ENCODE measurements at regions not wholly inside any gene's neighbourhood (a gene's known extent, or its start where the extent isn't known, plus 50 kb on each side); places are given as distances from the start of the nearest gene placed in this dataset.

DNA sequence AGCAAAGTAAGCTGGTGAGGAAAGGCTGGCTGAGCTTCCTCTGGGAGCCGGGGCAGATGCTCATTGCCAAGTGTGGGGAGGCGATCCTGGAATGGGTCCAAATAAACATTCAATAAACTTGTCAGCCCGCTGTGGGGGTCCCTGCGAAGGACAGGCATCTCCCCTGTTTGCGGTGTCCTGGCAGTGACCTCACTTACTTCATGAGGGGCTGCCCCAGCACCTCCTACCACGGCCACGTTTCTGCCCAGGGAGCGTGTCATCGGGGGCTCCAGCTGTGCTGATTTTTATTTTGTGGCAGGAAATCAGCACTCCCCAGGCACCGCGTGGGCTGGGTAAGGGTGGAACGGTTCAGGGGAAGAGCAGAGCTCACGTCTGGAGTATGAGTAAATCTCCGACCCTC is 493.9 kb upstream of the B3GAT1 start:
- Histone ChIP-seq H3K27ac (ENCODE audit: low read depth, low read length) (no peak overlapping the region), H4K20me1 (ENCODE audit: insufficient read depth) (no peaks in the 10 kb centered on the region), H3K9ac (ENCODE audit: low read length) (no peak overlapping the region), H3K9me2 (ENCODE audit: insufficient read depth) (no peaks in the 10 kb centered on the region), H3K36me3 (ENCODE audit: control insufficient read depth in 1 of 2, insufficient read depth in 2 of 2, low read length in 2 of 2) (no peaks in the 10 kb centered on the region), H3K4me1 (ENCODE audit: control insufficient read depth in 1 of 2, insufficient read depth in 2 of 2, low read length in 2 of 2) (no peaks in the 10 kb centered on the region), H3K79me2 (ENCODE audit: insufficient read depth, low read length) (no peaks in the 10 kb centered on the region), H3K9me3 (ENCODE audit: control insufficient read depth in 1 of 2, insufficient read depth in 1 of 2, low read depth in 1 of 2, low read length in 2 of 2) (no peaks in the 10 kb centered on the region), H3K4me2 (ENCODE audit: low read length) (no peak overlapping the region), H3K27me3 (ENCODE audit: insufficient read depth, low read length) (peaks cover 62% of the 10 kb centered on the region), H3K4me3 (replicated peaks in 1 of 2; ENCODE audit: low read depth in 1 of 2, low read length in 2 of 2) (no peak overlapping the region), H2AFZ (ENCODE audit: low read depth, low read length, poor library complexity, severe bottlenecking) (no peak overlapping the region)
- CTCF ChIA-PET = no interaction called here
- intact Hi-C loops (cut with micrococcal nuclease) = no loop called here
- POLR2A ChIA-PET = no interaction called here
- RAD21 ChIA-PET (ENCODE audit: low non-redundant PET in 1 of 2, low total read pairs in 2 of 2, uncharacterized antibody in 2 of 2, unreplicated experiment in 2 of 2) = no interaction called here
- TF ChIP-seq SP1 (IDR thresholded peaks at IDR 0.05; ENCODE audit: low read depth) = no peak
- no peak for TF ChIP-seq REST (IDR thresholded peaks at IDR 0.05; ENCODE audit: low read depth)
- no peak for TF ChIP-seq CBX3 (IDR thresholded peaks at IDR 0.05; ENCODE audit: low read depth)
- TF ChIP-seq ELF1 (IDR thresholded peaks at IDR 0.05; ENCODE audit: borderline replicate concordance, low read depth) = no peak
- no peak for TF ChIP-seq MAX (IDR thresholded peaks at IDR 0.05)
- TF ChIP-seq EZH2phosphoT487 (IDR thresholded peaks at IDR 0.05; ENCODE audit: borderline replicate concordance) = no peak
- no peak for TF ChIP-seq EZH2 (IDR thresholded peaks at IDR 0.05)
- TF ChIP-seq, protein P1, sequence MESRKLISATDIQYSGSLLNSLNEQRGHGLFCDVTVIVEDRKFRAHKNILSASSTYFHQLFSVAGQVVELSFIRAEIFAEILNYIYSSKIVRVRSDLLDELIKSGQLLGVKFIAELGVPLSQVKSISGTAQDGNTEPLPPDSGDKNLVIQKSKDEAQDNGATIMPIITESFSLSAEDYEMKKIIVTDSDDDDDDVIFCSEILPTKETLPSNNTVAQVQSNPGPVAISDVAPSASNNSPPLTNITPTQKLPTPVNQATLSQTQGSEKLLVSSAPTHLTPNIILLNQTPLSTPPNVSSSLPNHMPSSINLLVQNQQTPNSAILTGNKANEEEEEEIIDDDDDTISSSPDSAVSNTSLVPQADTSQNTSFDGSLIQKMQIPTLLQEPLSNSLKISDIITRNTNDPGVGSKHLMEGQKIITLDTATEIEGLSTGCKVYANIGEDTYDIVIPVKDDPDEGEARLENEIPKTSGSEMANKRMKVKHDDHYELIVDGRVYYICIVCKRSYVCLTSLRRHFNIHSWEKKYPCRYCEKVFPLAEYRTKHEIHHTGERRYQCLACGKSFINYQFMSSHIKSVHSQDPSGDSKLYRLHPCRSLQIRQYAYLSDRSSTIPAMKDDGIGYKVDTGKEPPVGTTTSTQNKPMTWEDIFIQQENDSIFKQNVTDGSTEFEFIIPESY (IDR thresholded peaks at IDR 0.05; ENCODE audit: extremely low read depth, insufficient replicate concordance, low read length) = no peak
- TF ChIP-seq, protein P2, sequence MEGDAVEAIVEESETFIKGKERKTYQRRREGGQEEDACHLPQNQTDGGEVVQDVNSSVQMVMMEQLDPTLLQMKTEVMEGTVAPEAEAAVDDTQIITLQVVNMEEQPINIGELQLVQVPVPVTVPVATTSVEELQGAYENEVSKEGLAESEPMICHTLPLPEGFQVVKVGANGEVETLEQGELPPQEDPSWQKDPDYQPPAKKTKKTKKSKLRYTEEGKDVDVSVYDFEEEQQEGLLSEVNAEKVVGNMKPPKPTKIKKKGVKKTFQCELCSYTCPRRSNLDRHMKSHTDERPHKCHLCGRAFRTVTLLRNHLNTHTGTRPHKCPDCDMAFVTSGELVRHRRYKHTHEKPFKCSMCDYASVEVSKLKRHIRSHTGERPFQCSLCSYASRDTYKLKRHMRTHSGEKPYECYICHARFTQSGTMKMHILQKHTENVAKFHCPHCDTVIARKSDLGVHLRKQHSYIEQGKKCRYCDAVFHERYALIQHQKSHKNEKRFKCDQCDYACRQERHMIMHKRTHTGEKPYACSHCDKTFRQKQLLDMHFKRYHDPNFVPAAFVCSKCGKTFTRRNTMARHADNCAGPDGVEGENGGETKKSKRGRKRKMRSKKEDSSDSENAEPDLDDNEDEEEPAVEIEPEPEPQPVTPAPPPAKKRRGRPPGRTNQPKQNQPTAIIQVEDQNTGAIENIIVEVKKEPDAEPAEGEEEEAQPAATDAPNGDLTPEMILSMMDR (IDR thresholded peaks at IDR 0.05 in 2 of 3, conservative IDR thresholded peaks at IDR 0.05 in 1 of 3; ENCODE audit: borderline replicate concordance in 1 of 3, insufficient read depth in 1 of 3, low read depth in 2 of 3, low read length in 2 of 3) = no peak
- TF ChIP-seq TCF7L2 (IDR thresholded peaks at IDR 0.05; ENCODE audit: borderline replicate concordance, extremely low read depth, insufficient read depth, insufficient read length) = no peak
- no peak for TF ChIP-seq JUND (IDR thresholded peaks at IDR 0.05)
- no peak for TF ChIP-seq POLR2A (IDR thresholded peaks at IDR 0.05; ENCODE audit: borderline replicate concordance, extremely low read depth, insufficient read depth, insufficient read length)
- TF ChIP-seq SRF (IDR thresholded peaks at IDR 0.05; ENCODE audit: low read depth) = no peak
- TF ChIP-seq, protein P3, sequence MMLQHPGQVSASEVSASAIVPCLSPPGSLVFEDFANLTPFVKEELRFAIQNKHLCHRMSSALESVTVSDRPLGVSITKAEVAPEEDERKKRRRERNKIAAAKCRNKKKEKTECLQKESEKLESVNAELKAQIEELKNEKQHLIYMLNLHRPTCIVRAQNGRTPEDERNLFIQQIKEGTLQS (IDR thresholded peaks at IDR 0.05) = no peak
- no peak for TF ChIP-seq YY1 (IDR thresholded peaks at IDR 0.05; ENCODE audit: extremely low read depth, insufficient replicate concordance, low read depth, low read length)
- DNase-seq (ENCODE audit: low read depth, low spot score) = no peak
- ATAC-seq = no peak
- BruUV-seq (replicated peaks) = no TSS peak

All from HCT116 (cell line).